PFSK-1 (cell line): ENCODE measurements at regions not wholly inside any gene's neighbourhood (a gene's known extent, or its start where the extent isn't known, plus 50 kb on each side); places are given as distances from the start of the nearest gene placed in this dataset.

Experiments used
- FOXP2 ChIP-seq: optimal IDR thresholded peaks from 2 replicates; pipeline ENCODE3; 2011; ENCODE audit warnings: borderline replicate concordance, control low read depth, inconsistent platforms; ENCODE audit not compliant: insufficient read depth; ENCODE audit errors: extremely low read length, extremely low read depth
- POLR2AphosphoS5 ChIP-seq: IDR thresholded peaks from 2 replicates; pipeline ENCODE4 v1.6.1; 2012; ENCODE audit warnings: low read depth, mild to moderate bottlenecking, control low read depth, low read length, moderate library complexity
- REST ChIP-seq, 2 experiments: IDR thresholded peaks; 2 replicates each; pipeline versions ENCODE4 v1.6.1 to v1.8.0; 2011 to 2012; ENCODE audit warnings: low read depth in 2 of 2, low read length in 2 of 2, control low read depth in 1 of 2, inconsistent platforms in 1 of 2, mild to moderate bottlenecking in 1 of 2, moderate library complexity in 1 of 2; ENCODE audit not compliant: insufficient read depth in 1 of 2
- SIN3A ChIP-seq: IDR thresholded peaks from 2 replicates; pipeline ENCODE4 v1.6.1; 2012; ENCODE audit warnings: mild to moderate bottlenecking, low read length, moderate library complexity, borderline replicate concordance; ENCODE audit not compliant: insufficient read depth
- TAF1 ChIP-seq: IDR thresholded peaks from 2 replicates; pipeline ENCODE4 v1.6.1; 2012; ENCODE audit warnings: low read length, control low read depth, borderline replicate concordance; ENCODE audit not compliant: insufficient read depth

- TF ChIP-seq POLR2AphosphoS5 (no peak), FOXP2 (no peak), TAF1 (no peak), SIN3A (no peak), REST (IDR thresholded peaks at IDR 0.05; ENCODE audit: insufficient read depth in 1 of 2, low read depth in 2 of 2, low read length in 2 of 2) (no peak)
These were observed 926.3 kb downstream of the FSTL5 start for GRCh38 chr4:161237495-161237894.

- no peak for TF ChIP-seq SIN3A
These were observed 938.5 kb downstream of the FSTL5 start for GRCh38 chr4:161225327-161225726.

GRCh38 chr4:161222889-161223288, 940.9 kb downstream of the FSTL5 start:
- no peak for TF ChIP-seq TAF1
- no peak for TF ChIP-seq POLR2AphosphoS5
- no peak for TF ChIP-seq SIN3A
- TF ChIP-seq FOXP2: no peak
- TF ChIP-seq REST (IDR thresholded peaks at IDR 0.05; ENCODE audit: insufficient read depth in 1 of 2, low read depth in 2 of 2, low read length in 2 of 2): no peak

- TF ChIP-seq TAF1 (no peak), REST (IDR thresholded peaks at IDR 0.05; ENCODE audit: insufficient read depth in 1 of 2, low read depth in 2 of 2, low read length in 2 of 2) (no peak), FOXP2 (no peak), POLR2AphosphoS5 (no peak), SIN3A (no peak)
These were observed 955.2 kb downstream of the FSTL5 start for GRCh38 chr4:161208564-161208963.

GRCh38 chr4:161206528-161207080, 957.2 kb downstream of the FSTL5 start:
- TF ChIP-seq TAF1 (no peak), REST (IDR thresholded peaks at IDR 0.05; ENCODE audit: insufficient read depth in 1 of 2, low read depth in 2 of 2, low read length in 2 of 2) (no peak), POLR2AphosphoS5 (no peak), SIN3A (no peak), FOXP2 (no peak)

GRCh38 chr4:161203865-161204264, 959.9 kb downstream of the FSTL5 start:
- TF ChIP-seq REST (IDR thresholded peaks at IDR 0.05; ENCODE audit: insufficient read depth in 1 of 2, low read depth in 2 of 2, low read length in 2 of 2): no peak
- TF ChIP-seq FOXP2: no peak
- TF ChIP-seq TAF1: no peak
- TF ChIP-seq SIN3A: no peak
- TF ChIP-seq POLR2AphosphoS5: no peak
